ENCODE measurements at regions not wholly inside any gene's neighbourhood (a gene's known extent, or its start where the extent isn't known, plus 50 kb on each side); places are given as distances from the start of the nearest gene placed in this dataset.
"Not testable (repeated sequence)": the region's sequence is repeated elsewhere in the genome, so short reads cannot be mapped to it uniquely, and the experiment has no call there.

GRCh38 chr3:74858086-74858485 is 243.6 kb upstream of the CNTN3 start:
- FAIRE-seq = no peak
- no peak for DNase-seq (ENCODE audit: insufficient read length, low spot score)
- TF ChIP-seq POLR2A (IDR thresholded peaks at IDR 0.05; ENCODE audit: low read depth, low read length) = no peak

GRCh38 chr3:74850381-74850780 is 235.9 kb upstream of the CNTN3 start:
- no peak for FAIRE-seq
- DNase-seq (ENCODE audit: insufficient read length, low spot score) = no peak

DNA sequence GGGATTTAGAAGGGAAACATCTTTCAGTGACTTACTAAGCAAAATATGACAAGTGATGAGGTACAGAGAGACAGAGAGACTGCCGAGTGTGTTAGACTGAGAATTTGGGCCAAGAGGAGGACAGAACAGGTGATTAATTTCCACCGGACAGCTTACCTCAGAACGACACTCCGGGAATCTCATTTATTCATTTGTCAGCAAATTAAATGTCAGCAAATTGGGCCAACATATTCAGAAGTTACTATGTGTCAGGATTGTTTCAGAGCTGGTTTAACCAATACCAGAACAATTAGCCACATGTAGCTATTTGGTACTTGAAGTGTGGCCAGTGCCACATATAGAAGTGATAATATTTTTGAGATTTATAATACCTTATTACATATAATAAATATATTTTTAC is 232.6 kb upstream of the CNTN3 start:
- no peak for TF ChIP-seq POLR2A (IDR thresholded peaks at IDR 0.05; ENCODE audit: low read depth, low read length)
- FAIRE-seq (no peak), DNase-seq (ENCODE audit: insufficient read length, low spot score) (no peak)

More at GRCh38 chr3:74850381-74850780, 235.9 kb upstream of the CNTN3 start:
- no peak for TF ChIP-seq POLR2A (IDR thresholded peaks at IDR 0.05; ENCODE audit: low read depth, low read length)

- no peak for DNase-seq (ENCODE audit: insufficient read length, low spot score)
- no peak for TF ChIP-seq POLR2A (IDR thresholded peaks at IDR 0.05; ENCODE audit: low read depth, low read length)
- FAIRE-seq = no peak
Measured at GRCh38 chr3:74845081-74845480, 230.6 kb upstream of the CNTN3 start.

DNA sequence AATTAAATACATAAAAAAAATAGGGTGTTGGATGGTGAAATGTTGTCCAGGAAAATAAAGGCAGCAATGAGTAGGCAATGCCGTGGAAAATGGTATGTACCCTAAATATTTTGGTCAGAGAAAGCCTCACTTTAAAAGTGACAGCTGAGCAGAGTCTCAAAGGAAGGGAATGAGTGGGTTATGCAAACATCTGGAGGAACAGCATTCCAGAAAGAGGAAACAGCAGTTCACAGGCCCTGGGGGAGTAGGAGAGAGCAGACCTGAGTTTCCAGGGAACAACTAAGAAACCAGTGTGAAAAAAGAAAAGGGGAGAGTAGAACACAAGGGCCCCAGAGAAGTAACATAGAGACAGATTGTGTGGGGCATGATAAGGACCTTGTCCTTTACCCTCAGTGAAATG is 230.0 kb upstream of the CNTN3 start:
- no peak for TF ChIP-seq POLR2A (IDR thresholded peaks at IDR 0.05; ENCODE audit: low read depth, low read length)
- no peak for DNase-seq (ENCODE audit: insufficient read length, low spot score)
- FAIRE-seq = no peak

DNA sequence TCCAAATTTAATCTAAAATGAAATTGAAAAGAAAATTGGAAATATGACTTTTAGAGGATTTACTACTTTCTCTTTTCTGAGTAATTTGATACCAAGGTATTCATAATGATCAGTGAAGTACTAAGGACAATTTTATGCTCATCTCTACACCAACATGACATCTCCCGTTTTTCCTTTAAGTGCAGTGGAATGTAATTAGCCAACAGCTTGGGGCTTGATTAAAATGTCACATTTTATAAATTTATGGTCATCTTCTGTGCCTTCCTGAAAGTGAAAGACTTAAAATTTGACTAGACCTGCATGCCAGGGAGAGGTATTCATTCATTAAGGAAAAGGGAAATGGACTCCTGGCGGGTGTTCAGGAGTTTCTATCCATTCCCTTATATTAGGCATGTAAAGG is 228.2 kb upstream of the CNTN3 start:
- no peak for DNase-seq (ENCODE audit: insufficient read length, low spot score)
- TF ChIP-seq POLR2A (IDR thresholded peaks at IDR 0.05; ENCODE audit: low read depth, low read length) = no peak
- no peak for FAIRE-seq

DNA sequence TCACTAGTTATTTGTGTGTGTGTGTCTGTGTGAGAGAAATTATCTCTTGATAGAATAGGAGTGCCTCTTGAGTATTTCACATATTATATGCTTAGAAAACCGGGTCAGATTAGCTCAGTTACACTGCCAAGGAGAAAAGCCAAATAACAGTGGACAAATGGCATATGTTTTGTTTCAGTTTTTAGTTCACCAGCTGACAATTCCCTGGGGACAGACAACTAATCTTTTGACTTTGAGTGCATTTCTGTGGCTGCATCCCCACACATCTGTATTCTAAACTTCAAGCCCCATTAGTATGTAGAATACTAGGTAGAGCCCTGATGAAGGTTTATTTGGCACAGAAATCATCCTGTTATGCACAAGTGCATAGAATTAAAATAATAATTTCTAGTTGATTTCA is 227.7 kb upstream of the CNTN3 start:
- DNase-seq (ENCODE audit: insufficient read length, low spot score) = no peak
- TF ChIP-seq POLR2A (IDR thresholded peaks at IDR 0.05; ENCODE audit: low read depth, low read length) = no peak
- FAIRE-seq = no peak

- DNase-seq (ENCODE audit: insufficient read length, low spot score) (no peak), FAIRE-seq (no peak)
- TF ChIP-seq POLR2A (IDR thresholded peaks at IDR 0.05; ENCODE audit: low read depth, low read length) = no peak
Measured at GRCh38 chr3:74839566-74839965, 225.1 kb upstream of the CNTN3 start.

- FAIRE-seq = no peak
- DNase-seq (ENCODE audit: insufficient read length, low spot score) = no peak
- no peak for TF ChIP-seq POLR2A (IDR thresholded peaks at IDR 0.05; ENCODE audit: low read depth, low read length)
Measured at GRCh38 chr3:74832925-74833324, 218.5 kb upstream of the CNTN3 start.

DNA sequence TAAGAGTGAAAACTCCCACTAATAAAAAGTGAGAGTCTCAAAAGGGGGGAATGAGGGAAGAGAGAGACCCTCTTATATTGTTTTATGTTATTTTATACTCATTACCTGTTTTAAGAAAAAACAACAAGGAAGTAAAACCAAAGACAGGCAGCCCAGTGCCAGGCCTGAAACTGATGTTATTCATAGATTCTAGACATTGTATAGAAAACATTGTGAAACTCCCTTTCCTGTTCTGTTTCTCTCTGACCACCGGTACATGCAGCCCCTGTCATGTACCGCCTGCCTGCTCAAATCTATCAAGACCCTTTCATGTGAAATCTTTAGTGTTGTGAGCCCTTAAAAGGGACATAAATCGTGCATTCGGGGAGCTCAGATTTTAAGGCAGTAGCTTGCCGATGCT is 216.4 kb upstream of the CNTN3 start:
- DNase-seq (ENCODE audit: insufficient read length, low spot score); FAIRE-seq: not testable (repeated sequence)

GRCh38 chr3:74825404-74825803 is 210.9 kb upstream of the CNTN3 start:
- FAIRE-seq = not testable (repeated sequence)

DNA sequence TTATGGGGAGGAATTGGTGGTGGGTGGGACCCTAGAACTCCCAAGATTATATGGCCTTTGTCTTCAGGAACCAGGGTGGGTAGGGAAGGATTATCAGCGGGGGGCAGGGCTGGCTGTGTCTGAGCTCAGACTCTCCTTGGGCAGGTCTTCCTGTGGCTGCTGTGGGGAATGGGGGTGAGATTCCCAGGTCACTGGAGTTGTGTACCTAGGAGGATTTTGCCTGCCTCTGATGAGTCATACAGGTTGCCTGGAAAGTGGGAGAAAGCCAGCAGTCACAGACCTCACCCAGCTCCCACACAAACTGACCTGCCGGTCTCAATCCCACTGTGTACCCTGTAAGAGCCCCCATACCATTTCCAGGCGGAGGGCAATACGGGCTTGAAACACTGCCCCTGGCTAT is 209.9 kb upstream of the CNTN3 start:
- no peak for FAIRE-seq
- DNase-seq (ENCODE audit: insufficient read length, low spot score) = no peak
- no peak for TF ChIP-seq POLR2A (IDR thresholded peaks at IDR 0.05; ENCODE audit: low read depth, low read length)

More at GRCh38 chr3:74825404-74825803, 210.9 kb upstream of the CNTN3 start:
- DNase-seq (ENCODE audit: insufficient read length, low spot score) = not testable (repeated sequence)

DNA sequence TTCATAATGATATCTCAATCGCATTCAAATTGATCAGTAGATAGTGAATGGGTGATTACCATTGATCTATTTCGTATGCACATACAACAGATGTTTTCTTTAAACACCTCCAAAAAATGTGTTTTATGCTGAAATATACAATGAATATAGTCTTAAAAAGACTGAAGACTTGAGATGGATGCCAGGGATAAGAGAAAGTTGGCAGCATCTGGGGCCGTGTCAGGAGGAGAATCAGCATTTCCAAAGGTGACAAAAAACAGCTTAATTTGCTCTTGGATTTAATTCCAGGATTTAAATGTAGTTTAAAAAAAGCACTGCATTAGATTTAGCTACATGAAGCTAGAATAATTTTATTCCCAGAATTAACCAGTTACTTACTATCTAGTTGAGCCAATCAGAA is 199.7 kb upstream of the CNTN3 start:
- FAIRE-seq = no peak
- TF ChIP-seq POLR2A (IDR thresholded peaks at IDR 0.05; ENCODE audit: low read depth, low read length) = no peak
- no peak for DNase-seq (ENCODE audit: insufficient read length, low spot score)

GRCh38 chr3:74812756-74813155 is 198.3 kb upstream of the CNTN3 start:
- DNase-seq (ENCODE audit: insufficient read length, low spot score) = no peak
- TF ChIP-seq POLR2A (IDR thresholded peaks at IDR 0.05; ENCODE audit: low read depth, low read length) = no peak
- no peak for FAIRE-seq

DNA sequence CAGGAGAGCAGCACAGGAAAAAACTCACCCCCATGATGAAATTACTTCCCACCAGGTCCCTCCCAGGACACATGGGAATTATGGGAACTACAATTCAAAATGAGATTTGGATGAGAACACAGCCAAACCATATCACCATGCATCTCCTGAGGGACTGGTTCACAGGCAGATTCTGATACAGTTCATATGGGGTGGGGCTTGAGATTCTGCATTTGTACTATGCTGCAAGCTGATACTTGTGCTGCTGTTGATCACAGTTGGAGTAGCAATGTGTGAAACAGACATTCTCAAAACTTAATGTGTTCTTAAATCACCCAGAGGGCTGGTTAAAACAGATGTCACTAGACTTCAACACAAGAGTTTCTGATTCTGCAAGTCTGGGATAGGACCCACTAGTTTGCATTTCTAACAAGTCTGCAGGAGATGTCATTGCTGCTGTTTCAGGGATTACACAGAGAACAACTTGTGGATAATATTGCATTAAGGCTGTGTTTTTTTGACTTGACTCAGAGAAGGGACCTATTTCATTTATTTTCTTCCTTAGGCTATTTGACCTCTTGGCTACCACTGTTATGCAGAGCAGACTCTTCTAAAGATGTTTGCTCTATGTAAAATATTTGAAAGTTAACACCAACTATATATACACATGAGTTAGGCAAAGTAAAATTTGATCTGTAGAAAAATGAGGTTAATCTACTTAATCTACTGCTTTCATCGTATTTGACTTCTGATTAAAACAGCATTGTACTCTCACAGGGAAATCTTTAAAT is 194.2 kb upstream of the CNTN3 start:
- DNase-seq (ENCODE audit: insufficient read length, low spot score) = no peak
- TF ChIP-seq POLR2A (IDR thresholded peaks at IDR 0.05; ENCODE audit: low read depth, low read length) = no peak
- FAIRE-seq = no peak

DNA sequence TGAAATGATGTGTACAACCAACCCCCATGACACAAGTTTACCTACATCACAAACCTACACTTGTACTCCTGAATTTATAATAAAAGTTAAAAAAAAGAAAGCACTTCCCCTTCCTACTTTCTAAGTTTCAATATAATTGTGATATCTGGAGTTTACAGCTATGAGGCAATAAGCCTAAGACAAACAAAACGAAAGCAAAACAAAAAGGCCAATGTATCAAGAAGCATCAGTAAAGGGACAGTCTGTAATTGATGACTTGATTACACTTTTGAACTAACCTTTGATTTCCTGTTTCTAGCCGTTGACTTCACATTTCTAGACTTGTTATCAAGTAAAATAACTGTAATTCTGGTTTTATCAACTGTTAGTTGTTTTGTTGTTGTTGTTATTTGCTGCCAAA is 187.5 kb upstream of the CNTN3 start:
- no peak for FAIRE-seq
- no peak for DNase-seq (ENCODE audit: insufficient read length, low spot score)
- TF ChIP-seq POLR2A (IDR thresholded peaks at IDR 0.05; ENCODE audit: low read depth, low read length) = no peak
